Upper lobe of right lung (tissue), 1 donor: ENCODE measurements at regions not wholly inside any gene's neighbourhood (a gene's known extent, or its start where the extent isn't known, plus 50 kb on each side); places are given as distances from the start of the nearest gene placed in this dataset.

Experiments used
- ATAC-seq: fragments of 200-7000 bp; cut with Tn5 transposase; one replicate; pipeline ENCODE4 v1.9.1; 2020; ENCODE audit warnings: mild to moderate bottlenecking, moderate library complexity
- DNase-seq: peaks from one replicate; pipeline ENCODE4 v3.0.0-alpha.2; 2020
- H3K27ac ChIP-seq: fragments of 200-600 bp; one replicate; pipeline ENCODE4 v1.8.0; 2022
- H3K27me3 ChIP-seq: fragments of 200-600 bp; one replicate; pipeline ENCODE4 v1.8.0; 2022; ENCODE audit warnings: mild to moderate bottlenecking
- H3K36me3 ChIP-seq: fragments of 200-600 bp; one replicate; pipeline ENCODE4 v1.8.0; 2022
- H3K4me1 ChIP-seq: fragments of 200-600 bp; one replicate; pipeline ENCODE4 v1.8.0; 2022
- H3K4me3 ChIP-seq: fragments of 200-600 bp; one replicate; pipeline ENCODE4 v1.8.0; 2022; ENCODE audit warnings: mild to moderate bottlenecking
- H3K9me3 ChIP-seq: fragments of 200-600 bp; one replicate; pipeline ENCODE4 v1.8.0; 2022
- intact Hi-C: fragments of 100-400 bp; cut with DNase I; formaldehyde crosslinking; loops from one replicate; pipeline ENCODE4 v1.11.0; 2022
- TF ChIP-seq, protein P1 (sequence below): fragments of 200-600 bp; IDR thresholded peaks from one replicate; pipeline ENCODE4 v1.8.0; 2022; ENCODE audit warnings: antibody characterized with exemption
- donor health status: DM: no; HTN: yes; CAD: no; lungs with severe emphysema.

DNA sequence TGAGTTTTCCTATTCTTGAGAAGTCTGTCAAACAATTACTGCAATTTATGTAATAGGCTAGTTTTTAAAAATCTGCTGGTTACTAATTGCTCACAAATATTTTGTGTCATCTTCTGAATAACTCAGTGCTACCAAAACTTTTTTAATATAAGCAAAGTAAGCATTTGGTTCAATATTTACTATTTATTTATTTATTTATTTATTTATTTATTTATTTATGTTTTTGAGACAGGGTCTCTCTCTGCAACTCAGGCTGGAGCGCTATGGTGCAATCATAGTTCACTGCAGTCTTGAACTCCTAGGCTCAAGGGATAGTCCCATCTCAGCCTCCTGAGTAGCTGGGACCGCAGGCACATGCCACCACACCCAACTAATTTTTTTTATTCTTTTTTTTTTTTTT is 60.4 kb upstream of the CDH20 start:
- intact Hi-C loops: no loop called here
- H3K9me3 ChIP-seq: no peaks in the 10 kb centered on the region
- H3K4me1 ChIP-seq: no peaks in the 10 kb centered on the region
- ATAC-seq (no peak), DNase-seq (no peak)
- no peak overlapping the region for H3K4me3 ChIP-seq
- H3K27me3 ChIP-seq: no peaks in the 10 kb centered on the region
- H3K27ac ChIP-seq: no peak overlapping the region
- TF ChIP-seq, protein P1, sequence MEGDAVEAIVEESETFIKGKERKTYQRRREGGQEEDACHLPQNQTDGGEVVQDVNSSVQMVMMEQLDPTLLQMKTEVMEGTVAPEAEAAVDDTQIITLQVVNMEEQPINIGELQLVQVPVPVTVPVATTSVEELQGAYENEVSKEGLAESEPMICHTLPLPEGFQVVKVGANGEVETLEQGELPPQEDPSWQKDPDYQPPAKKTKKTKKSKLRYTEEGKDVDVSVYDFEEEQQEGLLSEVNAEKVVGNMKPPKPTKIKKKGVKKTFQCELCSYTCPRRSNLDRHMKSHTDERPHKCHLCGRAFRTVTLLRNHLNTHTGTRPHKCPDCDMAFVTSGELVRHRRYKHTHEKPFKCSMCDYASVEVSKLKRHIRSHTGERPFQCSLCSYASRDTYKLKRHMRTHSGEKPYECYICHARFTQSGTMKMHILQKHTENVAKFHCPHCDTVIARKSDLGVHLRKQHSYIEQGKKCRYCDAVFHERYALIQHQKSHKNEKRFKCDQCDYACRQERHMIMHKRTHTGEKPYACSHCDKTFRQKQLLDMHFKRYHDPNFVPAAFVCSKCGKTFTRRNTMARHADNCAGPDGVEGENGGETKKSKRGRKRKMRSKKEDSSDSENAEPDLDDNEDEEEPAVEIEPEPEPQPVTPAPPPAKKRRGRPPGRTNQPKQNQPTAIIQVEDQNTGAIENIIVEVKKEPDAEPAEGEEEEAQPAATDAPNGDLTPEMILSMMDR: no peak
- H3K36me3 ChIP-seq: no peaks in the 10 kb centered on the region

DNA sequence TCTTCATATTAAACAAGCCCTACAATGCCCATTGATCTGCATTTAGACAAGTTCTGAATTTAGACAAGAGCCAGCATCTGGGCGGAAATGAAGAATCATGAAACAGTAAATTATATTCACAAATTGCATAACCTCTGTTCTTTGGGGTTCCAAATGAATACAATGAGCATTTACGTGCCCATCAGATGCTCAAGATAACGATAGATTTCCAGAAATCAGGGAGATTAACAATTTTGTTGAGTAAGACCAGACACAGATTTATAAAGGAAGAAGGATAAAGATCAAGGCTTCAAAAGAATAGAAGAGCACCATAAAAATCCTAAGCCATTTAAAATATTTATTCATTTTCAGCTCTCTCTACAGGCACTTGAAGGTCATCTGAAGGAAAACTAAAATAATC is 59.7 kb upstream of the CDH20 start:
- no peaks in the 10 kb centered on the region for H3K27me3 ChIP-seq
- no peak overlapping the region for H3K4me3 ChIP-seq
- no peaks in the 10 kb centered on the region for H3K4me1 ChIP-seq
- no peak for ATAC-seq
- TF ChIP-seq, protein P1: no peak
- intact Hi-C loops: no loop called here
- H3K9me3 ChIP-seq: no peaks in the 10 kb centered on the region
- no peak overlapping the region for H3K27ac ChIP-seq
- DNase-seq: no peak
- no peaks in the 10 kb centered on the region for H3K36me3 ChIP-seq

DNA sequence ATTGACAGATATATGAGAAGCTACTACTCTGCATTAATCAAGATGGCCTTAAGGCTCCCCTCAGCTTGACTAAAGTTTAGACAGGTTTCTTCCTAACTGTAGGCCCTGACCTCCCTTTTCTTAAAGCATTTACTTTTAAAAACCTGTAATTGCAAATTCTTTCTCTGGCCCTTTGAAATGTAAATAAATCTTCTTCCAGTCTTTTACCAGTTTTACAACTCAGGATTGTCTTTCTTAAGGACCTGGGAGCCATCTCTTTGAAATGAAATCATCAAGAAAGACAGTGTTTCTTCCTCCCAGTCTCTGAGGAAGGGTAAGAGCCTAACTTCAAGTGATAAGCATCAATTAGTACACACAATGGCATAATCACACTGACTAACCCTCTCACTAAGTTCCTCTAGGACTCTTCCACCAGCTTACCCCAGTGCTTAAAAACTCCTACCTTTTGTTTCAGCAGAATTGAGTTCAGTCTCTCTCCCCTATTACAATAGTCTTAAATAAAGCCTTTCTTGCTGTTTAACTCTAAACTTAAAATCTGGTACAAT is 58.7 kb upstream of the CDH20 start:
- TF ChIP-seq, protein P1: no peak
- intact Hi-C loops: no loop called here

DNA sequence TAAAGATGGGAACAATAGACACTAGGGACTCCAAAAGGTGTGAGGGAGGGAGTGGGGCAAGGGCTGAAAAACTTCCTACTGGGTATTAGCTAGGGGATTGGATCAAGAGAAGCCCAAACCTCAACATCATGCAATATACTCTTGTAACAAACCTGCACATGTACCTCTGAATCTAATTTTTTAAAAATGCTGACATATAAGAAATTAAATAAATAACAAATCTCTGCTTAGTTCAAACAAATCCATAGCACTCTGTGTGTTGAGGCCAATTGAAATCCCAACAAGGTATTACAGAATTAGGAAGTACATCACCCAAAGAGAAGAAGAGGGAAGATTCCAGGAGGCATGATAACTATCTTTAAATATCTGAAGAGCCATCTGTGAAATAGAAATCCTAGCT is 55.4 kb upstream of the CDH20 start:
- no peak for DNase-seq
- H3K9me3 ChIP-seq: no peaks in the 10 kb centered on the region

More for the DNA sequence above, 58.7 kb upstream of the CDH20 start:
- Histone ChIP-seq H3K36me3 (no peaks in the 10 kb centered on the region), H3K4me1 (no peaks in the 10 kb centered on the region), H3K4me3 (no peak overlapping the region), H3K9me3 (no peaks in the 10 kb centered on the region), H3K27me3 (no peaks in the 10 kb centered on the region), H3K27ac (no peak overlapping the region)
- DNase-seq: no peak
- no peak for ATAC-seq

DNA sequence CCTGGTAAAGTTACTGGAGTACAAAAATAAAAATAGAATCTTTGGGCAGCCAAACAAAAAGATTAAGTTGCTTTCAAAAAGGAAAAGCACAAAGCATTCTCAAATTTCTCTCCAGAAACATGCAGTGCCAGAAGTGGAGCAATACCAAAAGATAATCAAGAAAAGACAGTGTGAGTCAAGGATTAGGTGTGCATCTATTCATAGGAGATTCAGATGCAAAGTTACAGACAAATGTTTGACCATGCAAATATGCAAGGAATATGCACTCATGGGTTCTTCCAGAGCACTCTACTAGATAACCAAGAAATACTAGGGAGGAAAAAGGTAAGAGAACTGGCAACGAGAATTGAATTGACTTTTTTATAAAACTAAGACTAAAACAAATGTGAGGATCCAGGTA is 51.8 kb upstream of the CDH20 start:
- Histone ChIP-seq H3K4me1 (no peaks in the 10 kb centered on the region), H3K9me3 (no peaks in the 10 kb centered on the region), H3K27ac (no peak overlapping the region), H3K36me3 (no peaks in the 10 kb centered on the region), H3K27me3 (no peaks in the 10 kb centered on the region), H3K4me3 (no peak overlapping the region)
- intact Hi-C loops: no loop called here
- no peak for DNase-seq
- TF ChIP-seq, protein P1: no peak
- no peak for ATAC-seq

More for the DNA sequence above, 55.4 kb upstream of the CDH20 start:
- H3K27me3 ChIP-seq: no peaks in the 10 kb centered on the region
- TF ChIP-seq, protein P1: no peak
- no peak overlapping the region for H3K27ac ChIP-seq
- intact Hi-C loops: no loop called here
- no peak overlapping the region for H3K4me3 ChIP-seq
- no peak for ATAC-seq
- H3K4me1 ChIP-seq: no peaks in the 10 kb centered on the region
- no peaks in the 10 kb centered on the region for H3K36me3 ChIP-seq

DNA sequence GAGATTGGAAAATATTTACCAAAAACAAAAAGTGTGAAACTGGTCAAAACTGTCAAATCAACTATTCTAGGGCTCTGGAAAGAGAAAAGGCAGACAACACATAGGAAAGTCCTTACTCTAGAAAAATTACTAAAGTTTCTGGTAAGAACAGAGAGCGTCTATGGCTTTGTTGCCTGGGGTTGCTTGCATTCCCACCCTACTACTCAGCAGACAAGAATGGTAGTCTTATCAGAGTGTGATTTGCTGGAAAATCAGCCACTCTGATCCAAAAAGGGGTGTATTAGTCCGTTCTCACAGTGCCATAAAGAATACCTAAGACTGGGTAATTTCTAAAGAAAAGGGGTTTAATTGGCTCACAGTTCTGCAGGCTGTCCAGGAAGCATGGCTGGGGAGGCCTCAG is 50.3 kb upstream of the CDH20 start:
- DNase-seq: no peak
- Histone ChIP-seq H3K4me3 (no peak overlapping the region), H3K4me1 (no peaks in the 10 kb centered on the region), H3K9me3 (no peaks in the 10 kb centered on the region), H3K36me3 (no peaks in the 10 kb centered on the region), H3K27me3 (no peaks in the 10 kb centered on the region), H3K27ac (no peak overlapping the region)
- intact Hi-C loops: no loop called here
- no peak for ATAC-seq
- TF ChIP-seq, protein P1: no peak
